ENCODE measurements at regions not wholly inside any gene's neighbourhood (a gene's known extent, or its start where the extent isn't known, plus 50 kb on each side); places are given as distances from the start of the nearest gene placed in this dataset.

DNA sequence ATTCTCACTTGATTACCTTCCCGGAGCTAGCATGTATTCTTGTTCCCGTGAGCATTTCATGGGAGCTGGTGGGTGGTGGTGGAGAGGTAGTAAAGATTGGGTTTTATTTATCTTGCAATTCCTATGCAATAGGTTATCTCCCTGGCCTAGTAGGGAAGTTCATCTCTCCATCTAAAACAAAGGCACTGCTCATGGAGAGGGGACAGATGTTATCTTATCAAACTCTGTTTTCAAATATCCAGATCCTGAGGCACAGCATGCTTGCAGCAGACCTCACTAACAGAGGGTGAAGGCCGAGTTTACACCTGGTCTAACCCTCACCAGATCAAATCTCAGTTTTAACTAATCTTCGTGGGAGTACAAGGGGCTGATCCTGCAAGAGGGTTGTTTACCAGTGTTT is 98.9 kb downstream of the CYRIA start:
- TF ChIP-seq, protein P1, sequence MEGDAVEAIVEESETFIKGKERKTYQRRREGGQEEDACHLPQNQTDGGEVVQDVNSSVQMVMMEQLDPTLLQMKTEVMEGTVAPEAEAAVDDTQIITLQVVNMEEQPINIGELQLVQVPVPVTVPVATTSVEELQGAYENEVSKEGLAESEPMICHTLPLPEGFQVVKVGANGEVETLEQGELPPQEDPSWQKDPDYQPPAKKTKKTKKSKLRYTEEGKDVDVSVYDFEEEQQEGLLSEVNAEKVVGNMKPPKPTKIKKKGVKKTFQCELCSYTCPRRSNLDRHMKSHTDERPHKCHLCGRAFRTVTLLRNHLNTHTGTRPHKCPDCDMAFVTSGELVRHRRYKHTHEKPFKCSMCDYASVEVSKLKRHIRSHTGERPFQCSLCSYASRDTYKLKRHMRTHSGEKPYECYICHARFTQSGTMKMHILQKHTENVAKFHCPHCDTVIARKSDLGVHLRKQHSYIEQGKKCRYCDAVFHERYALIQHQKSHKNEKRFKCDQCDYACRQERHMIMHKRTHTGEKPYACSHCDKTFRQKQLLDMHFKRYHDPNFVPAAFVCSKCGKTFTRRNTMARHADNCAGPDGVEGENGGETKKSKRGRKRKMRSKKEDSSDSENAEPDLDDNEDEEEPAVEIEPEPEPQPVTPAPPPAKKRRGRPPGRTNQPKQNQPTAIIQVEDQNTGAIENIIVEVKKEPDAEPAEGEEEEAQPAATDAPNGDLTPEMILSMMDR (IDR thresholded peaks at IDR 0.05) = no peak
- H3K36me3 Mint-ChIP-seq (ENCODE audit: low read depth) = peaks cover 90% of the 10 kb centered on the region

DNA sequence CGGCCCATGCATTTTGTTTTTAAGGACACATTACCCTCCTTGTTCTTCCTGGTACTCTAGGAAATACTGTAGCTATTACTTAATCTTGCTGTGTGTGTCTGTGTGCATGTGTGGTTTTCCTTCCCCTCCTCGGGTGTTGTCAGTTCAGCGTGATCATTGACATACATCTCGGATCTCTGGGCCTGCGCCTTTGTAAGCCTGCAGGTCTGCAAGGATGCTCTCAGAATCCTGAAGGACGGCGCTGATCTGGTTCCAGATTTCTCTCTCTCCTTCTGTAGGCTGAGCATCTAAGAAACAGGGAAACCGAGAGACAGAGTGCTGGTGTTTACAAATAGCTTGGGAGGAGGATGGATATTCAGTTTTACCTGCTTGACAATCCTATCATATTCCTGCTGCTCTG is 100.2 kb downstream of the CYRIA start:
- Mint-ChIP-seq H3K4me3 (no peak overlapping the region), H3K4me1 (peaks cover 2% of the 10 kb centered on the region), H3K27ac (no peak overlapping the region), H3K27me3 (no peaks in the 10 kb centered on the region), H3K36me3 (ENCODE audit: low read depth) (peaks cover 93% of the 10 kb centered on the region), H3K9me3 (no peaks in the 10 kb centered on the region)
- CTCF ChIA-PET = no interaction called here
- ATAC-seq (ENCODE audit: low read depth) (no peak), DNase-seq (no peak)
- intact Hi-C loops (cut with micrococcal nuclease) = no loop called here
- POLR2A ChIA-PET = no interaction called here
- TF ChIP-seq, protein P1 (IDR thresholded peaks at IDR 0.05) = no peak

More for the DNA sequence above, 98.9 kb downstream of the CYRIA start:
- H3K27me3 Mint-ChIP-seq = no peaks in the 10 kb centered on the region
- no peaks in the 10 kb centered on the region for H3K9me3 Mint-ChIP-seq
- no peak for ATAC-seq (ENCODE audit: low read depth)
- DNase-seq = no peak
- H3K4me3 Mint-ChIP-seq = no peak overlapping the region
- no peak overlapping the region for H3K27ac Mint-ChIP-seq
- ChIA-PET POLR2A (interaction anchor here (0.5 kb wide), 1 partner anchor 107 kb away, joined by 10 read pairs; no protein-coding TSS in a partner anchor), CTCF (no interaction called here)
- intact Hi-C loops (cut with micrococcal nuclease) = no loop called here
- H3K4me1 Mint-ChIP-seq = peaks cover 2% of the 10 kb centered on the region

DNA sequence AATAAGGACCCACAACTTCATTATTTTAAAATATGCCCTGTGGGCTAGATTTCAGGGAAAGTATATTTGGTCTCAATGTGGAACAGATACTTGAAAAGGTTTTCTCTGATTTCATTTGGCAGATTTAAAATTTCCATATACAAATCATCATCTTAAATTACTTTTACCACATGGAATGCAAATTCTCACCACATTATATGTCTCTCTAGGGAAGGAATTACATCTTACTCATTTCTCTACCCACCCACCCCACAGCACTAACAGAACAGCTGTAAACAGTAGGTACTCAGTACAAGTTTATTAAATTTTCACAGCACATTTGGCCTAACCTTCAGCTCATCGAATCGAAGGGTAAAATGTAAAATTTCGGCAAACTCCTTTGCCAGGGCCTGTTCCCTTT is 104.0 kb downstream of the CYRIA start:
- Mint-ChIP-seq H3K4me3 (no peak overlapping the region), H3K4me1 (no peaks in the 10 kb centered on the region), H3K27me3 (no peaks in the 10 kb centered on the region), H3K36me3 (ENCODE audit: low read depth) (peaks cover 89% of the 10 kb centered on the region), H3K9me3 (no peaks in the 10 kb centered on the region), H3K27ac (no peak overlapping the region)
- CTCF ChIA-PET = no interaction called here
- intact Hi-C loops (cut with micrococcal nuclease) = no loop called here
- POLR2A ChIA-PET = no interaction called here
- ATAC-seq (ENCODE audit: low read depth) = peak; percentile 52
- no peak for DNase-seq
- TF ChIP-seq, protein P1 (IDR thresholded peaks at IDR 0.05) = no peak

DNA sequence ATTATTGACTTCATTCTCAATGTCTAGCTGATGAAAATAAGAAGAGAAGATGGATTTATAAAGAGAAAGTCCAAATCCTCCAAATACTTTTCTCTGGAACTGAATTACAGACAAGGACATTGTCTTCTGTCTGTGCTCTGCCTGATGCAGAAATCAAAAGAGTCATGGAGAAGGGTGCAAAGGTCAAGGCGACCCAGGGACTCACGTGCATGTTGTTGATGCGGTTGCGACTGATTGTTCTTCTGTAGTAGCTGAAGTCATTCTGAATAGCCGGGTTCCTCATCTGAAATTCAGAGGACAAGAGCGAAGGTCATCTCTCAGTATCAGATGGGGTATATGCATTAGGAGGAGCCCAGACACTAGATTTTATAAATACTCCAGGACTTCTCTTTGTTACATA is 104.4 kb downstream of the CYRIA start:
- ChIA-PET POLR2A (no interaction called here), CTCF (no interaction called here)
- H3K4me3 Mint-ChIP-seq = no peak overlapping the region
- intact Hi-C loops (cut with micrococcal nuclease) = no loop called here
- DNase-seq (no peak), ATAC-seq (ENCODE audit: low read depth) (no peak)
- H3K9me3 Mint-ChIP-seq = no peaks in the 10 kb centered on the region
- H3K27me3 Mint-ChIP-seq = no peaks in the 10 kb centered on the region
- H3K27ac Mint-ChIP-seq = no peak overlapping the region
- no peaks in the 10 kb centered on the region for H3K4me1 Mint-ChIP-seq
- H3K36me3 Mint-ChIP-seq (ENCODE audit: low read depth) = peaks cover 89% of the 10 kb centered on the region
- TF ChIP-seq, protein P1 (IDR thresholded peaks at IDR 0.05) = no peak

DNA sequence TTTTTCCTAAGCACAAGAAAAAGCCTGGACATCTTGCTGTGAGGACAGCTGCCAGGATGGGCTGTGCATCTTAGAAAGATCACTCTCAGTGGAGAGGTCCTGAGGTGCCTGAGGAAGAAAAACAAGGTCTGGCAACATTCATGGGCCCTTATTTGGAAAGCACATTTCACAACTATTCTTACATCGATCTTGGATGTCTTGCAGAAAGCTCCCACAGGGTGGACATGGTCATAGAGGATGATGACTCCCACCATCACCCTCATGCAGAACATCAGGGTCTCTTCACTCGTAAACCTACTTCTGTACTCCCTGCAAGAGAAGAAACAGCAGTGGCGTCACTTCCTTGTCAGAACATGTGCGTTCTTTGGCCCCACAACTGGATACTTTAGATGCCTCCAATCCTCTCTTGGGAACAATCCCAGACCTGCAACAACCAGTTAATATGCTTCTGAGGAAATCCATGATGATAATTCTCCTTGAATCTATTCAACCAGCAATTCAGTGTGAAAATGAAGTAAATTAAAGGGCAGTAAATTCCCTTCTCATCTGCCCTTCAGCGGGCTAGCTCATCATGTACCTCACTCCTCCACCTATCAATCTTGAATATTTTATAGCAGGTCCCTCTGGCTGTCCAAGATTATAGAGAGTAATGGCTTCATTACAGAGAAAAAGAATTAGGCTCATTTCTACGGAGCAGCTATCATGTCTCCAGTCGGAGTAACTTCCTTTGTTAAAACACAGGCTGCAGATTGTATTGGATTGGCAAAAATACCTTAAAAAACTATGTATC is 106.2 kb downstream of the CYRIA start:
- Mint-ChIP-seq H3K4me1 (no peaks in the 10 kb centered on the region), H3K36me3 (ENCODE audit: low read depth) (peaks cover 92% of the 10 kb centered on the region), H3K27ac (no peak overlapping the region), H3K4me3 (no peak overlapping the region), H3K27me3 (no peaks in the 10 kb centered on the region), H3K9me3 (no peaks in the 10 kb centered on the region)
- DNase-seq (no peak), ATAC-seq (ENCODE audit: low read depth) (no peak)
- intact Hi-C loops (cut with micrococcal nuclease) = no loop called here
- POLR2A ChIA-PET = no interaction called here
- TF ChIP-seq, protein P1 (IDR thresholded peaks at IDR 0.05) = no peak
- CTCF ChIA-PET = no interaction called here

Data from activated B cell treated with CpG ODN at 0.5 μM for 24 hours (primary cell).